SK-N-SH (cell line): ENCODE measurements at regions not wholly inside any gene's neighbourhood (a gene's known extent, or its start where the extent isn't known, plus 50 kb on each side); places are given as distances from the start of the nearest gene placed in this dataset.

Experiments used
- CTCF ChIA-PET: fragments of 300-600, 350-600 bp; formaldehyde crosslinking; extraction: SDS; loops from one replicate; lab custom pipeline; 2021; lab: Yijun Ruan, JAX
- POLR2A ChIA-PET: fragments of 350-600 bp; sonication (Branson Sonifier 250); formaldehyde crosslinking; extraction: SDS; loops from one replicate; lab custom pipeline; 2020; ENCODE audit warnings: antibody characterized with exemption, inconsistent platforms; lab: Yijun Ruan, JAX
- DNase-seq: peaks from one replicate; pipeline ENCODE4 v3.0.0; 2012
- H2AFZ ChIP-seq: fragments of 200-600 bp; sonication (generic); 2 replicates; pipeline ENCODE4 v1.8.1; 2016; ENCODE audit warnings: antibody characterized with exemption, mild to moderate bottlenecking, low read depth
- H3F3A ChIP-seq: fragments of 200-600 bp; sonication (generic); replicated peaks from 2 replicates; pipeline ENCODE3; 2016; ENCODE audit warnings: antibody characterized with exemption, mild to moderate bottlenecking; ENCODE audit not compliant: insufficient read depth
- H3K27ac ChIP-seq, 2 experiments: fragments of 200-500 bp in 1 of 2; fragments of 200-600 bp in 1 of 2; sonication (Bioruptor generic) in 1 of 2; sonication (generic), shearing (Covaris generic) in 1 of 2; 2 replicates each; pipeline versions ENCODE4 v1.5.1 to v1.6.1; 2014 to 2016; ENCODE audit warnings: low read depth in 2 of 2, inconsistent platforms in 1 of 2, low read length in 1 of 2, mild to moderate bottlenecking in 1 of 2, mixed read lengths in 1 of 2
- H3K27me3 ChIP-seq: fragments of 200-600 bp; sonication (generic), shearing (Covaris generic); 2 replicates; pipeline ENCODE4 v1.6.1; 2016; ENCODE audit warnings: mixed run types; ENCODE audit not compliant: insufficient read depth
- H3K36me3 ChIP-seq, 2 experiments: fragments of 200-500 bp in 1 of 2; fragments of 200-600 bp in 1 of 2; sonication (Bioruptor generic) in 1 of 2; sonication (generic) in 1 of 2; replicated peaks in 1 of 2; 2 replicates each; pipeline versions ENCODE3 to v1.5.1; 2014 to 2016; ENCODE audit warnings: low read length in 1 of 2, mild to moderate bottlenecking in 1 of 2; ENCODE audit not compliant: insufficient read depth in 2 of 2, control insufficient read depth in 1 of 2
- H3K4me1 ChIP-seq, 2 experiments: fragments of 200-500 bp in 1 of 2; fragments of 200-600 bp in 1 of 2; sonication (Bioruptor generic) in 1 of 2; sonication (generic), shearing (Covaris generic) in 1 of 2; 2 replicates each; pipeline versions ENCODE4 v1.5.1 to v1.6.1; 2014 to 2016; ENCODE audit warnings: low read depth in 1 of 2, low read length in 1 of 2, mixed run types in 1 of 2; ENCODE audit not compliant: insufficient read depth in 2 of 2, control insufficient read depth in 1 of 2
- H3K4me2 ChIP-seq: fragments of 200-600 bp; sonication (generic), shearing (Covaris generic); 2 replicates; pipeline ENCODE4 v1.6.1; 2017; ENCODE audit warnings: mixed run types
- H3K4me3 ChIP-seq, 2 experiments: fragments of 200-500 bp in 1 of 2; fragments of 200-600 bp in 1 of 2; sonication (Bioruptor generic) in 1 of 2; sonication (generic), shearing (Covaris generic) in 1 of 2; 2 replicates each; pipeline versions ENCODE4 v1.5.1 to v1.8.1; 2014 to 2016; ENCODE audit warnings: low read depth in 2 of 2, inconsistent platforms in 1 of 2, low read length in 1 of 2, mild to moderate bottlenecking in 1 of 2, mixed read lengths in 1 of 2, moderate library complexity in 1 of 2
- H3K79me2 ChIP-seq: fragments of 200-600 bp; sonication (generic); 2 replicates; pipeline ENCODE4 v1.8.1; 2017; ENCODE audit warnings: mild to moderate bottlenecking; ENCODE audit not compliant: insufficient read depth
- H3K9ac ChIP-seq: fragments of 200-600 bp; sonication (generic); 2 replicates; pipeline ENCODE4 v1.6.1; 2017; ENCODE audit warnings: mixed run types
- H3K9me2 ChIP-seq: fragments of 200-600 bp; sonication (generic); 2 replicates; pipeline ENCODE4 v1.6.1; 2017; ENCODE audit warnings: mixed run types
- H3K9me3 ChIP-seq: fragments of 200-600 bp; sonication (generic); 2 replicates; pipeline ENCODE4 v1.6.1; 2017; ENCODE audit warnings: mixed run types, mild to moderate bottlenecking, moderate library complexity
- H4K20me1 ChIP-seq: fragments of 200-600 bp; sonication (generic); 2 replicates; pipeline ENCODE4 v1.6.1; 2017; ENCODE audit warnings: mild to moderate bottlenecking, mixed run types; ENCODE audit not compliant: insufficient read depth
- CHD2 ChIP-seq: fragments of 150-350 bp; IDR thresholded peaks from 2 replicates; pipeline ENCODE4 v1.6.1; 2018; ENCODE audit warnings: low read length; ENCODE audit not compliant: partially characterized antibody
- EP300 ChIP-seq, 2 experiments: IDR thresholded peaks; 2 replicates each; pipeline versions ENCODE4 v1.4.0 to v1.6.1; 2012; ENCODE audit warnings: borderline replicate concordance in 1 of 2, low read depth in 1 of 2, low read length in 1 of 2
- EZH2phosphoT487 ChIP-seq: fragments of 200-600 bp; sonication (generic); IDR thresholded peaks from 2 replicates; pipeline ENCODE4 v1.6.1; 2017; ENCODE audit warnings: low read depth, mixed run types, mild to moderate bottlenecking, antibody characterized with exemption, moderate library complexity, borderline replicate concordance
- FOSL2 ChIP-seq: IDR thresholded peaks from 2 replicates; pipeline ENCODE4 v1.4.0; 2012; ENCODE audit warnings: low read depth, mild to moderate bottlenecking, moderate library complexity, borderline replicate concordance
- FOXJ3 ChIP-seq: sonication (generic); formaldehyde crosslinking; IDR thresholded peaks from 2 replicates; pipeline ENCODE4 v1.5.1; 2020; ENCODE audit warnings: mild to moderate bottlenecking, missing genetic modification reagents
- GABPA ChIP-seq: IDR thresholded peaks from 2 replicates; pipeline ENCODE4 v1.4.0; 2012; ENCODE audit warnings: low read depth, mild to moderate bottlenecking
- GATA2 ChIP-seq: sonication (generic); formaldehyde crosslinking; IDR thresholded peaks from 2 replicates; pipeline ENCODE4 v1.5.0; 2020; ENCODE audit warnings: mild to moderate bottlenecking, missing genetic modification reagents
- JUND ChIP-seq: IDR thresholded peaks from 2 replicates; pipeline ENCODE4 v1.4.0; 2012
- MXI1 ChIP-seq: IDR thresholded peaks from 2 replicates; pipeline ENCODE4 v1.6.1; 2012; ENCODE audit warnings: mild to moderate bottlenecking, low read depth, low read length, improper control_type of control experiment
- POLR2AphosphoS5 ChIP-seq: IDR thresholded peaks from 2 replicates; pipeline ENCODE4 v1.6.1; 2012; ENCODE audit warnings: low read depth, low read length
- RAD21 ChIP-seq: IDR thresholded peaks from 2 replicates; pipeline ENCODE4 v1.6.1; 2012; ENCODE audit warnings: mild to moderate bottlenecking, low read length
- SIN3A ChIP-seq: IDR thresholded peaks from 2 replicates; pipeline ENCODE4 v1.6.1; 2012; ENCODE audit warnings: low read depth, mild to moderate bottlenecking, low read length, moderate library complexity, borderline replicate concordance
- TEAD4 ChIP-seq: IDR thresholded peaks from 2 replicates; pipeline ENCODE4 v1.4.0; 2012; ENCODE audit warnings: mild to moderate bottlenecking, borderline replicate concordance; ENCODE audit not compliant: insufficient read depth
- YY1 ChIP-seq: IDR thresholded peaks from 2 replicates; pipeline ENCODE4 v1.4.0; 2012; ENCODE audit warnings: low read depth, mild to moderate bottlenecking
- ZBTB33 ChIP-seq: IDR thresholded peaks from 2 replicates; pipeline ENCODE4 v1.4.0; 2012; ENCODE audit warnings: low read depth, borderline replicate concordance
- WGBS: methylation state at CpG from one replicate; pipeline ENCODE4 v1.1.6; 2017; ENCODE audit warnings: low lambda C conversion rate; 5-methylcytosine and 5-hydroxymethylcytosine counted together
- TF ChIP-seq, protein P1 (sequence below): IDR thresholded peaks from 2 replicates; pipeline ENCODE4; 2012
- TF ChIP-seq, protein P2 (sequence below): IDR thresholded peaks from 2 replicates; pipeline ENCODE4 v1.6.1; 2012; ENCODE audit warnings: mild to moderate bottlenecking, low read depth, low read length, moderate library complexity
- TF ChIP-seq, protein P3 (sequence below): IDR thresholded peaks from 2 replicates; pipeline ENCODE4 v1.4.0; 2012; ENCODE audit warnings: low read depth
- TF ChIP-seq, protein P4 (sequence below): fragments of 150-350 bp; IDR thresholded peaks from 2 replicates; pipeline ENCODE4 v1.6.1; 2017; ENCODE audit warnings: antibody characterized with exemption, low read length, low read depth, borderline replicate concordance

GRCh38 chr2:156672556-156673332 lies 236.6 kb downstream of the GPD2 start:
- ChIA-PET CTCF (no interaction called here), POLR2A (no interaction called here)
- no peak overlapping the region for H3K4me2 ChIP-seq
- no peaks in the 10 kb centered on the region for H3K9me3 ChIP-seq
- H3K36me3 ChIP-seq = no peaks in the 10 kb centered on the region
- H3K4me3 ChIP-seq = no peak overlapping the region
- H2AFZ ChIP-seq = no peak overlapping the region
- DNase-seq = no peak
- H4K20me1 ChIP-seq = no peaks in the 10 kb centered on the region
- no peak overlapping the region for H3K9ac ChIP-seq
- no peaks in the 10 kb centered on the region for H3F3A ChIP-seq
- H3K4me1 ChIP-seq = no peaks in the 10 kb centered on the region
- no peak for TF ChIP-seq FOSL2
- TF ChIP-seq RAD21 = no peak
- TF ChIP-seq FOXJ3 (CRISPR knock-in tag) = no peak
- TF ChIP-seq YY1 = no peak
- TF ChIP-seq TEAD4 = no peak
- TF ChIP-seq, protein P1, sequence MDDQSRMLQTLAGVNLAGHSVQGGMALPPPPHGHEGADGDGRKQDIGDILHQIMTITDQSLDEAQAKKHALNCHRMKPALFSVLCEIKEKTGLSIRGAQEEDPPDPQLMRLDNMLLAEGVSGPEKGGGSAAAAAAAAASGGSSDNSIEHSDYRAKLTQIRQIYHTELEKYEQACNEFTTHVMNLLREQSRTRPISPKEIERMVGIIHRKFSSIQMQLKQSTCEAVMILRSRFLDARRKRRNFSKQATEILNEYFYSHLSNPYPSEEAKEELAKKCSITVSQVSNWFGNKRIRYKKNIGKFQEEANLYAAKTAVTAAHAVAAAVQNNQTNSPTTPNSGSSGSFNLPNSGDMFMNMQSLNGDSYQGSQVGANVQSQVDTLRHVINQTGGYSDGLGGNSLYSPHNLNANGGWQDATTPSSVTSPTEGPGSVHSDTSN = no peak
- TF ChIP-seq SIN3A = no peak
- TF ChIP-seq, protein P2, sequence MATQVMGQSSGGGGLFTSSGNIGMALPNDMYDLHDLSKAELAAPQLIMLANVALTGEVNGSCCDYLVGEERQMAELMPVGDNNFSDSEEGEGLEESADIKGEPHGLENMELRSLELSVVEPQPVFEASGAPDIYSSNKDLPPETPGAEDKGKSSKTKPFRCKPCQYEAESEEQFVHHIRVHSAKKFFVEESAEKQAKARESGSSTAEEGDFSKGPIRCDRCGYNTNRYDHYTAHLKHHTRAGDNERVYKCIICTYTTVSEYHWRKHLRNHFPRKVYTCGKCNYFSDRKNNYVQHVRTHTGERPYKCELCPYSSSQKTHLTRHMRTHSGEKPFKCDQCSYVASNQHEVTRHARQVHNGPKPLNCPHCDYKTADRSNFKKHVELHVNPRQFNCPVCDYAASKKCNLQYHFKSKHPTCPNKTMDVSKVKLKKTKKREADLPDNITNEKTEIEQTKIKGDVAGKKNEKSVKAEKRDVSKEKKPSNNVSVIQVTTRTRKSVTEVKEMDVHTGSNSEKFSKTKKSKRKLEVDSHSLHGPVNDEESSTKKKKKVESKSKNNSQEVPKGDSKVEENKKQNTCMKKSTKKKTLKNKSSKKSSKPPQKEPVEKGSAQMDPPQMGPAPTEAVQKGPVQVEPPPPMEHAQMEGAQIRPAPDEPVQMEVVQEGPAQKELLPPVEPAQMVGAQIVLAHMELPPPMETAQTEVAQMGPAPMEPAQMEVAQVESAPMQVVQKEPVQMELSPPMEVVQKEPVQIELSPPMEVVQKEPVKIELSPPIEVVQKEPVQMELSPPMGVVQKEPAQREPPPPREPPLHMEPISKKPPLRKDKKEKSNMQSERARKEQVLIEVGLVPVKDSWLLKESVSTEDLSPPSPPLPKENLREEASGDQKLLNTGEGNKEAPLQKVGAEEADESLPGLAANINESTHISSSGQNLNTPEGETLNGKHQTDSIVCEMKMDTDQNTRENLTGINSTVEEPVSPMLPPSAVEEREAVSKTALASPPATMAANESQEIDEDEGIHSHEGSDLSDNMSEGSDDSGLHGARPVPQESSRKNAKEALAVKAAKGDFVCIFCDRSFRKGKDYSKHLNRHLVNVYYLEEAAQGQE = no peak
- no peak for TF ChIP-seq CHD2
- TF ChIP-seq EP300 (IDR thresholded peaks at IDR 0.05; ENCODE audit: borderline replicate concordance in 1 of 2, low read depth in 1 of 2, low read length in 1 of 2) = no peak
- TF ChIP-seq POLR2AphosphoS5 = no peak
- TF ChIP-seq JUND = no peak
- no peak for TF ChIP-seq GATA2 (CRISPR knock-in tag)
- H3K9me2 ChIP-seq = 0 out of 2 replicates have a peak, but pooled peaks cover 3% of the 10 kb centered on the region
- H3K27me3 ChIP-seq = peaks cover 5% of the 10 kb centered on the region; the same call in 1 of the 2 replicates
- 18% methylated on average over 7 of the region's 7 CpGs for WGBS
- no peaks in the 10 kb centered on the region for H3K79me2 ChIP-seq
- no peak overlapping the region for H3K27ac ChIP-seq

GRCh38 chr2:156673333-156673615 lies 237.1 kb downstream of the GPD2 start:
- H2AFZ ChIP-seq = no peak overlapping the region
- no peak overlapping the region for H3K4me3 ChIP-seq
- WGBS = 9% methylated on average over 2 of the region's 2 CpGs
- no peaks in the 10 kb centered on the region for H3K36me3 ChIP-seq
- H4K20me1 ChIP-seq = no peaks in the 10 kb centered on the region
- H3K9me2 ChIP-seq = 0 out of 2 replicates have a peak, but pooled peaks cover 3% of the 10 kb centered on the region
- H3F3A ChIP-seq = no peaks in the 10 kb centered on the region
- DNase-seq = no peak
- no peak overlapping the region for H3K4me2 ChIP-seq
- POLR2A ChIA-PET = no interaction called here
- H3K27me3 ChIP-seq = peaks cover 5% of the 10 kb centered on the region; the same call in 1 of the 2 replicates
- no peaks in the 10 kb centered on the region for H3K9me3 ChIP-seq
- H3K4me1 ChIP-seq = no peaks in the 10 kb centered on the region
- CTCF ChIA-PET = no interaction called here
- no peaks in the 10 kb centered on the region for H3K79me2 ChIP-seq
- no peak overlapping the region for H3K27ac ChIP-seq
- no peak overlapping the region for H3K9ac ChIP-seq
- TF ChIP-seq GATA2 (CRISPR knock-in tag) (no peak), MXI1 (no peak), ZBTB33 (no peak), EZH2phosphoT487 (no peak), GABPA (no peak)
- TF ChIP-seq, protein P3, sequence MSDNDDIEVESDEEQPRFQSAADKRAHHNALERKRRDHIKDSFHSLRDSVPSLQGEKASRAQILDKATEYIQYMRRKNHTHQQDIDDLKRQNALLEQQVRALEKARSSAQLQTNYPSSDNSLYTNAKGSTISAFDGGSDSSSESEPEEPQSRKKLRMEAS = no peak
- TF ChIP-seq, protein P4, sequence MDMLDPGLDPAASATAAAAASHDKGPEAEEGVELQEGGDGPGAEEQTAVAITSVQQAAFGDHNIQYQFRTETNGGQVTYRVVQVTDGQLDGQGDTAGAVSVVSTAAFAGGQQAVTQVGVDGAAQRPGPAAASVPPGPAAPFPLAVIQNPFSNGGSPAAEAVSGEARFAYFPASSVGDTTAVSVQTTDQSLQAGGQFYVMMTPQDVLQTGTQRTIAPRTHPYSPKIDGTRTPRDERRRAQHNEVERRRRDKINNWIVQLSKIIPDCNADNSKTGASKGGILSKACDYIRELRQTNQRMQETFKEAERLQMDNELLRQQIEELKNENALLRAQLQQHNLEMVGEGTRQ = no peak
